ENCODE measurements at regions not wholly inside any gene's neighbourhood (a gene's known extent, or its start where the extent isn't known, plus 50 kb on each side); places are given as distances from the start of the nearest gene placed in this dataset.

DNA sequence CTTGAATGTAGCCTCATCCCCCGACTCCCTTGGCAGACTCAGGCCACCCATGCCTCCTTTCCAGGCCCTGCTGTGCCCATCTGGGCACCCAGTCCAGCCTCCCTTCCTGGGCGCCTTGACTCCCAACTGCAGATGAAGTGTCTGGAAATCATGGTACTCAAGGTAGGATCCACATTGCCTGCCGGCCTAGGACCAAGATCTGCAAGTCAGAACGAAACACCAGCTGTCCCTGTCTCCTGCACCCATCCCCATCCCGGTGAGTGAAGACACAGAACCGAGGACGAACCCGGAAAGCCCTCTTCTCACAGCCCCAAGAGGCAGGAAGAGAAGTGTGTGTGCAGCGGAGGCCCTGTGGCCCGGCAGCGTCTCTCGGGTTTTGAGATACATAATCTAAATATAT, 205.1 kb downstream of the EMX2 start:
- no peak overlapping the region for H3K27ac ChIP-seq (ENCODE audit: low read depth, low read length)
- no peak overlapping the region for H4K5ac ChIP-seq (ENCODE audit: insufficient read length, low read depth, low read length)
- no peak overlapping the region for H2BK20ac ChIP-seq (ENCODE audit: low read length)
- H3K36me3 ChIP-seq (ENCODE audit: control insufficient read depth in 2 of 4, insufficient read depth in 4 of 4, low read length in 3 of 4), result no peaks in the 10 kb centered on the region
- H3K23ac ChIP-seq (ENCODE audit: insufficient read length), result no peak overlapping the region
- H4K20me1 ChIP-seq (replicated peaks in 1 of 2; ENCODE audit: control insufficient read depth in 1 of 2, insufficient read depth in 2 of 2, low read length in 2 of 2), result no peaks in the 10 kb centered on the region
- no peak overlapping the region for H3K14ac ChIP-seq (ENCODE audit: insufficient read length)
- ChIA-PET POLR2A (ENCODE audit: partially characterized antibody) (no interaction called here), CTCF (ENCODE audit: partially characterized antibody) (interaction anchor here (1.1 kb wide), 1 partner anchor 18 kb away, joined by 3 read pairs; no protein-coding TSS in a partner anchor)
- H3K23me2 ChIP-seq (ENCODE audit: low read depth, low read length), result no peaks in the 10 kb centered on the region
- H3K79me2 ChIP-seq (ENCODE audit: control insufficient read depth in 1 of 2, insufficient read depth in 2 of 2, low read length in 2 of 2), result no peaks in the 10 kb centered on the region
- H3K27me3 ChIP-seq (replicated peaks in 1 of 4; ENCODE audit: control insufficient read depth in 3 of 4, extremely low read depth in 1 of 4, insufficient read depth in 3 of 4, low read length in 3 of 4), result no peaks in the 10 kb centered on the region; a peak in 1 of 7 replicates
- no peak overlapping the region for H3K4me2 ChIP-seq (ENCODE audit: insufficient read depth in 1 of 2, low read depth in 2 of 2, low read length in 2 of 2)
- no peak overlapping the region for H3K4me3 ChIP-seq (ENCODE audit: extremely low read depth in 1 of 4, insufficient read depth in 2 of 4, low read depth in 3 of 4, low read length in 4 of 4)
- no peaks in the 10 kb centered on the region for H3K4me1 ChIP-seq (replicated peaks in 1 of 4; ENCODE audit: control insufficient read depth in 3 of 4, insufficient read depth in 4 of 4, low read length in 3 of 4)
- H3K56ac ChIP-seq (replicated peaks; ENCODE audit: insufficient read length, low read depth, low read length), result no peak overlapping the region
- no peak overlapping the region for H2BK120ac ChIP-seq (replicated peaks; ENCODE audit: low read depth, low read length)
- WGBS, 2 experiments (ENCODE audit: extremely low coverage in 1 of 2, insufficient coverage in 1 of 2, insufficient read length in 1 of 2, insufficient replicate concordance in 2 of 2, low coverage in 1 of 2, low lambda C conversion rate in 2 of 2, missing lambda C conversion rate in 1 of 2), result 89% methylated on average over 12 of the region's 12 CpGs; no CpG with 5 or more reads in 1 of the 2 experiments
- H2AK5ac ChIP-seq (ENCODE audit: low read depth, low read length), result no peak overlapping the region
- DNase-seq (ENCODE audit: low read depth in 1 of 2, low spot score in 2 of 2) (no peak), FAIRE-seq (no peak)
- no peak overlapping the region for H2BK15ac ChIP-seq (ENCODE audit: low read length)
- no peak overlapping the region for H4K91ac ChIP-seq (replicated peaks; ENCODE audit: insufficient read length, low read length)
- H2BK5ac ChIP-seq (ENCODE audit: low read depth, low read length), result no peak overlapping the region
- H2AFZ ChIP-seq (ENCODE audit: low read length), result no peak overlapping the region
- no peak overlapping the region for H3K9ac ChIP-seq (replicated peaks in 1 of 4; ENCODE audit: extremely low read depth in 1 of 4, low read depth in 3 of 4, low read length in 3 of 4)
- no peak overlapping the region for H3K4ac ChIP-seq (replicated peaks; ENCODE audit: insufficient read length, low read depth, low read length)
- H2BK12ac ChIP-seq (ENCODE audit: low read depth, low read length), result no peak overlapping the region
- H3K18ac ChIP-seq (ENCODE audit: extremely low read depth, low read length), result no peak overlapping the region
- H3K9me3 ChIP-seq (ENCODE audit: insufficient read depth in 2 of 2, low read depth in 1 of 2, low read length in 1 of 2), result no peaks in the 10 kb centered on the region
- no peaks in the 10 kb centered on the region for H3K79me1 ChIP-seq (ENCODE audit: low read depth, low read length)
- no peak overlapping the region for H4K8ac ChIP-seq (ENCODE audit: extremely low read depth, insufficient read depth, low read length)
- no peak for TF ChIP-seq SIRT6 (IDR thresholded peaks at IDR 0.05; ENCODE audit: low read length)
- no peak for TF ChIP-seq FOSL1 (IDR thresholded peaks at IDR 0.05; ENCODE audit: insufficient read depth, low read depth, low read length)
- TF ChIP-seq SRF (IDR thresholded peaks at IDR 0.05; ENCODE audit: low read depth, low read length), result no peak
- no peak for TF ChIP-seq GTF2F1 (IDR thresholded peaks at IDR 0.05; ENCODE audit: borderline replicate concordance, low read depth, low read length)
- TF ChIP-seq RAD21 (IDR thresholded peaks at IDR 0.05 in 1 of 2, conservative IDR thresholded peaks at IDR 0.05 in 1 of 2; ENCODE audit: low read depth in 2 of 2, low read length in 2 of 2), result no peak
- TF ChIP-seq POU5F1 (IDR thresholded peaks at IDR 0.05; ENCODE audit: low read depth, low read length), result no peak
- no peak for TF ChIP-seq RBBP5 (IDR thresholded peaks at IDR 0.05; ENCODE audit: borderline replicate concordance, low read depth, low read length)
- TF ChIP-seq HDAC6 (IDR thresholded peaks at IDR 0.05; ENCODE audit: low read depth, low read length), result no peak
- TF ChIP-seq KDM5A (IDR thresholded peaks at IDR 0.05; ENCODE audit: low read length), result no peak
- no peak for TF ChIP-seq SUZ12 (IDR thresholded peaks at IDR 0.05; ENCODE audit: low read length)
- no peak for TF ChIP-seq POLR2A (IDR thresholded peaks at IDR 0.05; ENCODE audit: control extremely low read depth in 1 of 2, low read depth in 2 of 2, low read length in 2 of 2)
- no peak for TF ChIP-seq MAX (IDR thresholded peaks at IDR 0.05)
- TF ChIP-seq CHD2 (IDR thresholded peaks at IDR 0.05; ENCODE audit: low read length), result no peak
- no peak for TF ChIP-seq BCL11A (IDR thresholded peaks at IDR 0.05; ENCODE audit: low read depth in 2 of 2, low read length in 2 of 2)
- TF ChIP-seq, protein P1, sequence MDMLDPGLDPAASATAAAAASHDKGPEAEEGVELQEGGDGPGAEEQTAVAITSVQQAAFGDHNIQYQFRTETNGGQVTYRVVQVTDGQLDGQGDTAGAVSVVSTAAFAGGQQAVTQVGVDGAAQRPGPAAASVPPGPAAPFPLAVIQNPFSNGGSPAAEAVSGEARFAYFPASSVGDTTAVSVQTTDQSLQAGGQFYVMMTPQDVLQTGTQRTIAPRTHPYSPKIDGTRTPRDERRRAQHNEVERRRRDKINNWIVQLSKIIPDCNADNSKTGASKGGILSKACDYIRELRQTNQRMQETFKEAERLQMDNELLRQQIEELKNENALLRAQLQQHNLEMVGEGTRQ (IDR thresholded peaks at IDR 0.05; ENCODE audit: low read length), result no peak

All from H1 (cell line).